ENCODE measurements at regions not wholly inside any gene's neighbourhood (a gene's known extent, or its start where the extent isn't known, plus 50 kb on each side); places are given as distances from the start of the nearest gene placed in this dataset.

DNA sequence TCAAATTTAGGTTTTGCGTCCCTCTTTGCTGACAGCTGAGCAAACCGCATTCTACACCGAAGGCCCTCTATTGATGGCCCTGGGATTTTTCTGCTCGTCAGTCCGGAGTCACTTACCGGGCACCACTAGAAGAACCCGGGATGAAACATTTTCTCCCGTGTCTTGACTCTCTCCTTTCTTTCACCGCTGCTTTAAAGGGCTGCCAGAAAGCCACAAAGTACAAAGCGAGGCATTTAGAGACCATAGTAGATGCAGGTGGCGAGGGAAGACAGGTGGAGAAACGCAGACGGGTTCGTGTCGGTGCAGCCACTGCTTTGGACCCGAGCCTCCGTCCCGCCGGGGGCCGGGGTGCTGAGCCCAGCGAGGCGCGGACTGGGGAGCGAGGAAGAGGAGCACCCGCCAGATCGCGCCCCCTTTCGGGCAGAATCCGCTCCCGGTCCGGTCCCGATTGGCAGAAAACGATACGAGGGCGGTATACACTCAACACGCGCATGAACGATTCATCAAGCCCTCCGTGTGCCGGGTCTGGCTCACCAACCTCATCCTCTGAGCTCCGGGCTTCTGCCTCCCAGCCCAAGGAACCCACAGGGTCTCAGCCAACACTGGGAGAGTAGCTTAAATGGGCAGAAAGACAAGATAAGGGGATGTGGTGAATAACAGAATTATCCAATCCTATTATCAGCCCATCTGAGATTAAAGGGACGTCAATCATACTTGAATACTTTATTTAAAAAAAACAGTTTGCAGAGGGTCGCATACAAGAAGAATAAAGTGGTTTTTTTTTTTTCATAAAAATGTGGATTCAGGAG, 84.9 kb downstream of the TRIM27 start:
- TF ChIP-seq CTCF (conservative IDR thresholded peaks at IDR 0.05; ENCODE audit: low read depth, low read length), result peak; percentile 84
- no peak for TF ChIP-seq EZH2 (IDR thresholded peaks at IDR 0.05; ENCODE audit: borderline replicate concordance, low read depth, low read length, poor library complexity, severe bottlenecking)
